ENCODE measurements at regions not wholly inside any gene's neighbourhood (a gene's known extent, or its start where the extent isn't known, plus 50 kb on each side); places are given as distances from the start of the nearest gene placed in this dataset.

DNA sequence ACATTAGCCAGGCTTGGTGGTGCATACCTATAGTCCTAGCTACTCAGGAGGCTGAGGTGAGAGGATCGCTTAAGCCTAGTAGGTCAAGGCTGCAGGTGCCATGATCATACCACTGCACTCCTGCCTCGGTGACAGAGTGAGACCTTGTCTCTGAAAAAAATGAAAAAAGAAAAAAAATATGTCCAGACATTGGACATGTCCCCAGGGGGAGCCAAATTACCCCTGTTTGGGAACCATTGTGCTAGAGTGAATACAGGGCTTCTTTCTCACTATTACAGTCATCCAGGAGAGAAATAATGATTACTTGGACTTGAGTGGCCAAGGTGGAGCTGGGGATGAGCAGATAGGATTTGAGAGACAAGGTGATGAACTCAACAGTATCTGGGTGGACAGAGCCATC is 52.9 kb upstream of the ABCC4 start:
- Histone ChIP-seq H3K4me2 (ENCODE audit: insufficient read depth in 1 of 2, low read depth in 2 of 2, low read length in 2 of 2) (no peak overlapping the region), H2BK120ac (replicated peaks; ENCODE audit: low read depth, low read length) (no peak overlapping the region), H3K36me3 (ENCODE audit: control insufficient read depth in 2 of 4, insufficient read depth in 4 of 4, low read length in 3 of 4) (no peaks in the 10 kb centered on the region), H3K23ac (ENCODE audit: insufficient read length) (no peak overlapping the region), H3K14ac (ENCODE audit: insufficient read length) (no peak overlapping the region), H3K27ac (ENCODE audit: low read depth, low read length) (no peak overlapping the region), H4K91ac (replicated peaks; ENCODE audit: insufficient read length, low read length) (no peak overlapping the region), H3K23me2 (ENCODE audit: low read depth, low read length) (no peaks in the 10 kb centered on the region), H3K79me2 (ENCODE audit: control insufficient read depth in 1 of 2, insufficient read depth in 2 of 2, low read length in 2 of 2) (no peaks in the 10 kb centered on the region), H3K4ac (replicated peaks; ENCODE audit: insufficient read length, low read depth, low read length) (no peak overlapping the region), H2BK5ac (ENCODE audit: low read depth, low read length) (no peak overlapping the region), H3K27me3 (replicated peaks in 1 of 4; ENCODE audit: control insufficient read depth in 3 of 4, extremely low read depth in 1 of 4, insufficient read depth in 3 of 4, low read length in 3 of 4) (no peaks in the 10 kb centered on the region), H2BK15ac (ENCODE audit: low read length) (no peak overlapping the region), H2BK12ac (ENCODE audit: low read depth, low read length) (no peak overlapping the region), H3K79me1 (ENCODE audit: low read depth, low read length) (no peaks in the 10 kb centered on the region), H3K9ac (replicated peaks in 1 of 4; ENCODE audit: extremely low read depth in 1 of 4, low read depth in 3 of 4, low read length in 3 of 4) (no peak overlapping the region), H2BK20ac (ENCODE audit: low read length) (no peak overlapping the region), H2AK5ac (ENCODE audit: low read depth, low read length) (no peak overlapping the region), H4K5ac (ENCODE audit: insufficient read length, low read depth, low read length) (no peak overlapping the region), H3K4me3 (ENCODE audit: extremely low read depth in 1 of 4, insufficient read depth in 2 of 4, low read depth in 3 of 4, low read length in 4 of 4) (no peak overlapping the region), H3K9me3 (ENCODE audit: insufficient read depth in 2 of 2, low read depth in 1 of 2, low read length in 1 of 2) (no peaks in the 10 kb centered on the region), H3K56ac (replicated peaks; ENCODE audit: insufficient read length, low read depth, low read length) (no peak overlapping the region), H3K4me1 (replicated peaks in 1 of 4; ENCODE audit: control insufficient read depth in 3 of 4, insufficient read depth in 4 of 4, low read length in 3 of 4) (no peaks in the 10 kb centered on the region), H2AFZ (ENCODE audit: low read length) (no peak overlapping the region), H3K18ac (ENCODE audit: extremely low read depth, low read length) (no peak overlapping the region), H4K20me1 (replicated peaks in 1 of 2; ENCODE audit: control insufficient read depth in 1 of 2, insufficient read depth in 2 of 2, low read length in 2 of 2) (no peaks in the 10 kb centered on the region), H4K8ac (ENCODE audit: extremely low read depth, insufficient read depth, low read length) (no peak overlapping the region)
- 83% methylated on average over 2 of the region's 2 CpGs; no CpG with 5 or more reads in 1 of the 2 experiments for WGBS, 2 experiments (ENCODE audit: extremely low coverage in 1 of 2, insufficient coverage in 1 of 2, insufficient read length in 1 of 2, insufficient replicate concordance in 2 of 2, low coverage in 1 of 2, low lambda C conversion rate in 2 of 2, missing lambda C conversion rate in 1 of 2)
- ChIA-PET CTCF (ENCODE audit: partially characterized antibody) (interaction anchor here (1.0 kb wide), 1 partner anchor 163 kb away, joined by 3 read pairs; no protein-coding TSS in a partner anchor), POLR2A (ENCODE audit: partially characterized antibody) (no interaction called here)
- no peak for FAIRE-seq
- TF ChIP-seq EZH2 (IDR thresholded peaks at IDR 0.05; ENCODE audit: low read depth, low read length, severe bottlenecking) (no peak), KDM1A (IDR thresholded peaks at IDR 0.05; ENCODE audit: borderline replicate concordance, low read length) (no peak), KDM4A (IDR thresholded peaks at IDR 0.05; ENCODE audit: low read depth, low read length, severe bottlenecking) (no peak), SIX5 (IDR thresholded peaks at IDR 0.05; ENCODE audit: low read depth, low read length) (no peak), RNF2 (IDR thresholded peaks at IDR 0.05; ENCODE audit: borderline replicate concordance, low read depth, low read length, missing control alignments, poor library complexity, severe bottlenecking) (no peak), SUZ12 (IDR thresholded peaks at IDR 0.05; ENCODE audit: low read length) (no peak), TAF7 (optimal IDR thresholded peaks at IDR 0.05; ENCODE audit: borderline replicate concordance, low read depth, low read length) (no peak), RXRA (IDR thresholded peaks at IDR 0.05; ENCODE audit: insufficient read depth, low read depth, low read length) (no peak), GTF2F1 (IDR thresholded peaks at IDR 0.05; ENCODE audit: borderline replicate concordance, low read depth, low read length) (no peak), HDAC6 (IDR thresholded peaks at IDR 0.05; ENCODE audit: low read depth, low read length) (no peak)
- DNase-seq (ENCODE audit: low read depth in 1 of 2, low spot score in 2 of 2) = no peak

Data from H1 (cell line).